Renal pelvis (tissue), 1 donor: ENCODE measurements at regions not wholly inside any gene's neighbourhood (a gene's known extent, or its start where the extent isn't known, plus 50 kb on each side); places are given as distances from the start of the nearest gene placed in this dataset.
A peak's percentile ranks its signal among the peaks of the same experiment; 100 is the strongest.

ENCODE experiments used
- DNase-seq: peaks from one replicate; pipeline ENCODE4 v3.0.0-alpha.2; 2013

DNA sequence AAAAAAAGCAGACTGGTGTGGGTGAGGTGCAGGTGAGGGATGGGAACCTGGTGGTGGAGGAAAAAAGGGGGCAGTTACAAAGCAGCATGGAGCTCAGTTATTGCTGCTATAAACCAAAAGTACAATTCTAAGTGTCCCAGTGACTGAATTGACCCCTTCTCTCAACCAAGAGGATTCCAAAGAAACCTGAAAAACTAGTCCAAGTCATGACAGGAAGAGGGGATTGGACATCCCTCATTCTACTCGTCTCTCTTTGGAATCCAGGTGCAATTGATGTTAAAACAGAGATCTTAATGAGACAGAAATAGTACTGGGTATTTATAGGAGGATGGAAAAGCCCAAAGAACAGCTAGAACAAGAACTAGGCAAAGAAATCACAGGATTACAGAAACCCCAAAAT, 322.3 kb upstream of the IGFBP3 start:
- no peak for DNase-seq

DNA sequence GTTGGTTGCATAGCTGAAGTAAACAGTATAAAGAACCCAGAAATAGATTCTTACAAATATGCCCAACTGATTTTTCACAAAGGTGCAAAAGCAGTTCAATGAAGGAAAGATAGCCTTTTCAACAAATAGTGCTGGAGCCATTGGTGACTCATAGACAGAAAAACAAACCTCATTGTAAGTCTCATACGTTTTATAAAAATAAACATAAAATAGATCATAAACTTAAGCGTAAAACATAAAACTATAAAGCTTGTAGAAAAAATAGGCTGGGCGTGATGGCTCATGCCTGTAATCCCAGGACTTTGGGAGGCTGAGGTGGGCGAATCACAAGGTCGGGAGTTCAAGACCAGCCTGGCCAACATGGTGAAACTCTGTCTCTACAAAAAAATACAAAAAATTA, 318.8 kb upstream of the IGFBP3 start:
- no peak for DNase-seq

DNA sequence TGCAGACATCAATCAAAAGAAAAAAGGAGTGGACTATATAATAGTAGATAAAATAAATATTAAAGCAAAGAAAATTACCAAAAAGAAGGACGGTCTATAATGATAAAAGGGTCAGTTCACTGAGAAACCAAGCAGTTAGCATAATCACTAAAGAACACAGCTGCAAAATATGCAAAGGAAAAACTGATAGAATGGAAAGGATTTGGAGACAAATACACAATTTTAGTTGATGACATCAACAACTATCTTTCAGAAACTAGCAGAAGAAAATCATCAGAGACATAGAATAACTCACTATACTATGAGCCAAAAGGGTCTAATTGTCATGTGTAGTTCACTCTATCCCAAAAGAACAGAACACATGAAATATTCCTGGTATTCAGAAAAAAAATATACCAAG, 316.4 kb upstream of the IGFBP3 start:
- DNase-seq: no peak

DNA sequence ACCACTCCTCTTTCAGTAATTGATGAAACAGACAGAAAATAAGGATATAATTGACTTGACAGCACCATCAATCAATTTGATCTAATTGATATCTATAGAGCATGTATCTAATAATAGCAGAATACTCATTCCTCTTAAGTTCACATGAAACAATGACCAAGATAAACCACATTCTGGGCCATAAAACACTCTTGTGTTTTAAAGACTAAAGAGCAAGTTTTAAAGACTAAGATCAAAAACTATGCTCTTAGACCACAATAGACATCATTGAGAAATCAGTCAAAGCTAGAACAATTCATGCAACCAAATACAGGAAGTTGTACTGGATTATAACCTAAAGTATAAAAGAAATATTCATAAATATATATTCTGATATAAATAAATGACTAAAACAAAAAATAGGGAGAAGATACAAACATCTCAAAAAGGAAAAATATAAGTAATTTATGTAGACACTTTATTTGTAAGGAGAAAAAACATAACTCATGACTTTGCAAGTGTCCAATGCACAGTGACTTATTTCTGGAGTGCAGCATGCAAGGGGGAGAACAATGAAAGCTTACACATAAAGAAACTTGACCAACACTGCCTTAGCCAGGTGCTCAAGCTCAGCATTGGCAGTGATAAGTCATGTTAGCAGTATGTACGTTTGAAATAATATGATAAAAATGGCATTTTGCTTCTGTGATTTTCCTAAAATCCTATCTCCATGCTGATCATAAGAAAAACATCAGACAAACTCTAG, 312.7 kb upstream of the IGFBP3 start:
- DNase-seq: no peak

- DNase-seq: no peak
These were observed 309.9 kb upstream of the IGFBP3 start for GRCh38 chr7:46230990-46231305.

GRCh38 chr7:46230298-46230989, 309.4 kb upstream of the IGFBP3 start:
- no peak for DNase-seq

DNA sequence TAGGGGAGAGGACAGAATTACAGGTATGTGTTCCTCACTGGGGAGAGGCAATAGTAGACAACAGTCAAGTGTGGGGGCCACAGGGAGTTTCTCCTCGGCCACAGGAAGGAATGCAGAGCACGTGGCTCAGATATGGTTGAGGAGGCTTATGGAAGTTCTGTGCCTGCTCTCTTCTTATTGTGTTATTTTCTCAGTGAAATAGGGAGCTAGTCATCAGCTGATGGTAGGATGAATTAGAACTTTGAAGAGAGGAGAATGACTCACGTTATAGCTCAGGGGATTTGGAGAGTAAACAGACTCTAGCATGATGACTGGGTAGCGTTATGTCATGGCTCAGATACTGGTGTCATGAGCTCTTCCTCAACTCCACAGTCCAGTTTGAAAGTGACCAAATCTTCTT, 308.3 kb upstream of the IGFBP3 start:
- no peak for DNase-seq

GRCh38 chr7:46226860-46227259, 305.8 kb upstream of the IGFBP3 start:
- no peak for DNase-seq

DNA sequence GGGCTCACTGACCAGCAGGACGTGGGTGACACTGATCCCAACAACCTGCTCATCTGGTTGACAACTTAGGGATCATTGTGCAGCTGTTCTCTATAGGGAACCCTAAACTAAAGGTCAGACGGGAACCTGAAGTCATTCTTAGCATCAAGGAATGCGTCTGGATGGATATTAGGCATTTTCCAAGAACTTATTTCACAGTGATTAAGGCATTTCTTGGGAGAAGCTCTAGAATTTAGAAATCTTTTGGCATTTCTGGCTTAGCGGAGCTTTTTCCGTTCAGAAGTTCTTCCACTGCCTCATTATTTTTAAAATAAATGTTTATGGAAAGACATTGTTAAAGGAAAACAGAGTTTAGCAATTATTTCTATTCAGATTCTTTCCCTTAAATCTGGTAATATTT, 303.3 kb upstream of the IGFBP3 start:
- DNase-seq: no peak

GRCh38 chr7:46220066-46220630, 299.1 kb upstream of the IGFBP3 start:
- DNase-seq: no peak

GRCh38 chr7:46218461-46219200, 297.6 kb upstream of the IGFBP3 start:
- DNase-seq: no peak

GRCh38 chr7:46215987-46216567, 295.0 kb upstream of the IGFBP3 start:
- DNase-seq: no peak

- DNase-seq: no peak
These were observed 293.5 kb upstream of the IGFBP3 start for GRCh38 chr7:46214526-46214925.

DNA sequence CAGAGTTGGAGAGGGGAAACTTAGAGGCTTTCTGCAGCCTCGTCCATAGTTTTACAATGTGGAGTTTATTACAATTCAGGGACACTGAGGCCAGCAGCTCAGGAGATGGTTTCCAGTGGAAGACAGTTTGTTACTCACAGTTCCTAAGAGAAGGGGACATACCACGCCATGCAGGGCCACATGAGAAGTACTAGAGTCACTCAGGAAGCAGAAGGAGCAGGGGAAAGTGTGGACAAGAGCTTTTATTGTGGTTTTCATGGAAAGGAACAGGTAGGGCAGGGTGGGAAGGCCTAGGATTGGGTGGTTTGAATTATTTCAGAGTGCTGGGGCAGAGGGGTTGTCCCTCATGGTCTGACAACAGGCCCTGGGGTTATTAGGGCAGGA, 292.1 kb upstream of the IGFBP3 start:
- DNase-seq: no peak

DNA sequence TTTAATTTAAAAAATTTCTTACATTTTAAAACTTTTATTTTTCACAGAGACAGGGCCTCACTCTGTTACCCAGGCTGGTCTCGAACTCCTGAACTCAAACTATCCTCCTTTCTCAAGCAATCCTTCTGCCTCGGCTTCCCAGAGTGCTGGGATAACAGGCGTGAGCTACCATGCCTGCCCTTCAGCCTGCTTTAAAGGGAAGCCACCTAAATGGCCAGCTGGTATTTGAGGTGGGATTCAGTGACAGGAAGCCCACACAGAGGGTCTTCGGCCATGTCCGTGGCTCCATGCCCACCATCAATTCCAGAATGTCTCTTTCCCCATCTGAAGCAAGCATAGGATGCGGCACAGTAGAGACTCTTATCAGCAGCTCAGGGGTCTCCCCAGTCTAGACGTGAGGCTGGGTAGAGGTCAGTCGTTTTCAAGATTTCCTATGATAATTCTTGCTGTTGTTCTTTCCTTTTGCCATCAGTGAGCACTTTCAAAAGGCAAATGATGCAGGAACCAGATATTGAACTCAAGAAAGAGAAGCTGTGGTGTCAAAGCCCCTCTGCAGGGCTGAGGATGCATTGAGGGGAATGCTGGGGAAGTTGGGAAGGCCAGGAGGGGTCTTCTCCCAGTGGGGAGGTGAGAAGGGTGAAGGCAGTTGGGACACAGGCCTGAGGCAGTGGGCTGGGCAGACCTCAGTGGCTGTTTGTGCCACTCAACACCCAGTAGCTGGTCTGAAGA, 291.5 kb upstream of the IGFBP3 start:
- no peak for DNase-seq

DNA sequence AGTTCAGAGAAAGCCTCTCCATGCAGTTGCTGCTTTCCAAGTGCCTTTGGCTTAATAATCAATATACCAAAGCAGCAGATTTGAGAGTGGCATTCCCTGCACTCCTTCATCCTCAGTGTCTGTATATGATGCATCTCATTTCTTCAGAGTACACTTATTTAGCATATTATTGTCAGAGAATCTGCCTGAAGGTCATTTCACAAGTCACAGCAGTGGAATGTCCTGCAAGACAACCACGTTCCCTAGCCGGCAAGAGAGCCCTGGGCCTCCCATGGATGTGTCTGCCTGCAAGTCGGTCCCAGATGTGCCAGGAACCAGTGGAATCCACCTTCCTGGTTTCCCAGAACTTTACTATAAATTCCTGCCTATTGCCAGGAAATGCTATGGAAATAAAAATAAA, 289.4 kb upstream of the IGFBP3 start:
- no peak for DNase-seq

- no peak for DNase-seq
These were observed 288.7 kb upstream of the IGFBP3 start for GRCh38 chr7:46209611-46210388.

- no peak for DNase-seq
These were observed 287.8 kb upstream of the IGFBP3 start for GRCh38 chr7:46208635-46209525.

DNA sequence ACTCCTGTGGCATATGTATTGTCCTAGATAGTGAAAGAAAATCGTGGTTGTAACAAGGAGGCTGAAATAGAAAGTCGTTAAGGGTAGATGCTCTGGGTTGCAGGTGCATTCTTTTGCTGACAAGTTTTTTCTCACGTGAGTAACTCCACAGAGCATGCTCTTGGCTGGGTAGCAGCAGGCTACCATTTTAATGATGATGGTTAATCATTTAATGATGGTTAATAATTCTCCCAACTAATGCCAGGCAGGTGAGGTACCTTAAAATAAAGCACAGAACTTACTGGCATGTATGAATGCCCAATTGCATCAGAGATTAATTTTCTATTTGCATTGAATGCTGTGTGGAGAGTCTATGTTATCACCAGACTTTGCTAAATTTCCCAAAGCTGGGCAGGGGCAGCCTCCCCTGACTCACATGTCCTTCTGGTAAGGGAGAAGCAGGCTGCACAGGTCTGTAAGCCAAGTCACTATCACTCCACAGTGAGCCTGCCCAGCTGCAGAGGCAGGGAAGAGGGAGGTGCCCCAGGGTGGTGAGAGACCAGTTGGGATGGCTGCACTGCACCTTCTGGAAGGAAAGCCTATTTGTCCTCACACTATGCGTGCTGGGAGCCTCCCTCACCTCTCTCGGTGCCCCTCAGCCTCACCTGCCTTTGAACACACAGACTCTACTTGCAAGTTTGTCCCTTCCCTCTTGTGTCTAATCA, 287.0 kb upstream of the IGFBP3 start:
- DNase-seq: peak; percentile 65
